GM12878 (cell line): ENCODE measurements at regions not wholly inside any gene's neighbourhood (a gene's known extent, or its start where the extent isn't known, plus 50 kb on each side); places are given as distances from the start of the nearest gene placed in this dataset.

Experiments
- ATAC-seq: fragments of 200-7000 bp; cut with Tn5 transposase; 3 replicates; pipeline ENCODE4 v1.9.1; 2020; ENCODE audit warnings: mild to moderate bottlenecking, moderate library complexity
- BruUV-seq: library from RNA; stranded (reverse); fragments of 400-500 nt; replicated peaks from 2 replicates; lab custom pipeline; 2021; lab: Mats Ljungman, UMichigan
- CTCF ChIA-PET: fragments of 300-600 bp; sonication (Branson Sonifier 250); formaldehyde crosslinking; extraction: SDS; loops from one replicate; lab custom pipeline; 2021; ENCODE audit warnings: inconsistent platforms; lab: Yijun Ruan, JAX
- POLR2A ChIA-PET: fragments of 350-600 bp; formaldehyde crosslinking; extraction: SDS; loops from one replicate; lab custom pipeline; 2021; ENCODE audit warnings: inconsistent platforms; lab: Charles Lee
- RAD21 ChIA-PET: fragments of 300-600 bp; sonication (Branson Sonifier 250); formaldehyde crosslinking; loops from one replicate; lab custom pipeline; 2023; ENCODE audit warnings: antibody characterized with exemption; ENCODE audit not compliant: unreplicated experiment; lab: Charles Lee
- SMC1A ChIA-PET: fragments of 300-600 bp; sonication (Branson Sonifier 250); formaldehyde crosslinking; loops from one replicate; lab custom pipeline; 2023; ENCODE audit not compliant: unreplicated experiment, uncharacterized antibody; lab: Charles Lee
- DNase-seq: peaks from one replicate; pipeline ENCODE4 v3.0.0-alpha.2; 2011; ENCODE audit warnings: low read depth, low spot score
- FAIRE-seq: peaks from 3 replicates; lab custom pipeline; 2011; peaks lifted over from hg19 to GRCh38; lab: Jason Lieb, UNC
- H2AFZ ChIP-seq: 2 replicates; pipeline ENCODE4 v1.6.0; 2011; ENCODE audit warnings: low read depth, low read length, control low read depth; ENCODE audit not compliant: control insufficient read depth
- H3K27ac ChIP-seq: 2 replicates; pipeline ENCODE4 v1.5.1; 2011; ENCODE audit warnings: control low read depth; ENCODE audit not compliant: control insufficient read depth, insufficient read depth
- H3K27me3 ChIP-seq, 2 experiments: replicated peaks in 1 of 2; 2 replicates each; pipeline versions ENCODE4 v1.6.0 to v1.6.1; 2011; ENCODE audit warnings: low read length in 1 of 2; ENCODE audit not compliant: control insufficient read depth in 2 of 2, insufficient read depth in 2 of 2
- H3K36me3 ChIP-seq, 2 experiments: 2 replicates each; pipeline ENCODE4 v1.5.1; 2011; ENCODE audit warnings: low read length in 1 of 2; ENCODE audit not compliant: control insufficient read depth in 2 of 2, insufficient read depth in 2 of 2
- H3K4me1 ChIP-seq: 2 replicates; pipeline ENCODE4 v1.6.1; 2011; ENCODE audit warnings: mild to moderate bottlenecking, low read length, moderate library complexity, mixed read lengths; ENCODE audit not compliant: control insufficient read depth, insufficient read depth
- H3K4me2 ChIP-seq: 2 replicates; pipeline ENCODE4 v1.6.0; 2011; ENCODE audit warnings: control low read depth; ENCODE audit not compliant: control insufficient read depth, insufficient read depth
- H3K4me3 ChIP-seq: fragments of 200-600 bp; sonication (generic); 2 replicates; pipeline ENCODE4 v1.5.1; 2016
- H3K79me2 ChIP-seq: 2 replicates; pipeline ENCODE4 v1.6.0; 2011; ENCODE audit warnings: low read length; ENCODE audit not compliant: control insufficient read depth, insufficient read depth
- H3K9ac ChIP-seq: 2 replicates; pipeline ENCODE4 v1.8.0; 2011; ENCODE audit warnings: low read length, control low read depth, mixed read lengths; ENCODE audit not compliant: control insufficient read depth, insufficient read depth
- H3K9me3 ChIP-seq: replicated peaks from 3 replicates; pipeline ENCODE4 v1.5.1; 2011; ENCODE audit warnings: mild to moderate bottlenecking, low read length; ENCODE audit not compliant: control insufficient read depth, insufficient read depth
- H4K20me1 ChIP-seq: 2 replicates; pipeline ENCODE4 v1.6.0; 2011; ENCODE audit not compliant: control insufficient read depth, insufficient read depth
- DPF2 ChIP-seq: fragments of 450-650 bp; IDR thresholded peaks from 2 replicates; pipeline ENCODE4 v1.6.1; 2017; ENCODE audit warnings: mild to moderate bottlenecking
- E2F4 ChIP-seq: IDR thresholded peaks from 2 replicates; pipeline ENCODE4 v1.6.1; 2012; ENCODE audit warnings: low read depth, low read length, improper control_type of control experiment
- EZH2 ChIP-seq: IDR thresholded peaks from 2 replicates; pipeline ENCODE4 v1.6.1; 2012; ENCODE audit warnings: low read depth, mild to moderate bottlenecking, control low read depth, inconsistent platforms, low read length, borderline replicate concordance; ENCODE audit not compliant: control insufficient read depth
- GABPA ChIP-seq: IDR thresholded peaks from 2 replicates; pipeline ENCODE4 v1.6.1; 2014; ENCODE audit warnings: antibody characterized with exemption, low read depth, mild to moderate bottlenecking, inconsistent platforms
- GATAD2B ChIP-seq: fragments of 450-650 bp; conservative IDR thresholded peaks from 2 replicates; pipeline ENCODE4 v1.6.1; 2017; ENCODE audit warnings: low read depth, mild to moderate bottlenecking, moderate library complexity
- HDGF ChIP-seq: fragments of 450-650 bp; IDR thresholded peaks from 2 replicates; pipeline ENCODE4 v1.6.1; 2016; ENCODE audit warnings: antibody characterized with exemption
- LARP7 ChIP-seq: fragments of 450-650 bp; IDR thresholded peaks from 2 replicates; pipeline ENCODE4 v1.6.1; 2017; ENCODE audit warnings: mild to moderate bottlenecking
- MYC ChIP-seq: IDR thresholded peaks from 2 replicates; pipeline ENCODE4 v1.6.1; 2011; ENCODE audit warnings: mild to moderate bottlenecking, low read length, moderate library complexity, inconsistent platforms; ENCODE audit not compliant: insufficient read depth, insufficient replicate concordance, insufficient read length, severe bottlenecking
- NR2F1 ChIP-seq: fragments of 450-650 bp; conservative IDR thresholded peaks from 2 replicates; pipeline ENCODE4 v1.6.1; 2017; ENCODE audit warnings: mild to moderate bottlenecking
- PML ChIP-seq: IDR thresholded peaks from 2 replicates; pipeline ENCODE4 v1.6.1; 2012; ENCODE audit warnings: low read length, inconsistent platforms
- PRDM15 ChIP-seq: fragments of 450-650 bp; formaldehyde crosslinking; IDR thresholded peaks from 2 replicates; pipeline ENCODE4 v1.4.0; 2020; ENCODE audit warnings: mild to moderate bottlenecking, moderate library complexity
- RUNX3 ChIP-seq: IDR thresholded peaks from 2 replicates; pipeline ENCODE4 v1.6.1; 2012; ENCODE audit warnings: low read length, inconsistent platforms
- USF2 ChIP-seq: IDR thresholded peaks from 2 replicates; pipeline ENCODE4 v1.6.1; 2011; ENCODE audit warnings: low read depth, low read length, improper control_type of control experiment, borderline replicate concordance
- WGBS: methylation state at CpG from one replicate; pipeline ENCODE4 v1.1.6; 2016; ENCODE audit warnings: low lambda C conversion rate; ENCODE audit not compliant: insufficient replicate concordance, insufficient coverage; ENCODE audit errors: missing lambda C conversion rate; 5-methylcytosine and 5-hydroxymethylcytosine counted together
- in situ Hi-C: fragments of 300-500 bp; cut with MboI; formaldehyde crosslinking; loops from 9 replicates; pipeline ENCODE4 v1.14.3; 2018; ENCODE audit warnings: mixed read lengths
- intact Hi-C: fragments of 100-400 bp; cut with micrococcal nuclease; formaldehyde crosslinking; loops from one replicate; pipeline ENCODE4 v1.14.2; 2022; ENCODE audit not compliant: unreplicated experiment
- TF ChIP-seq, protein P1 (sequence below): fragments of 450-650 bp; IDR thresholded peaks from 2 replicates; pipeline ENCODE4 v1.6.1; 2016; ENCODE audit warnings: mild to moderate bottlenecking
- TF ChIP-seq, protein P2 (sequence below): fragments of 450-650 bp; IDR thresholded peaks from 2 replicates; pipeline ENCODE4 v1.6.1; 2018; ENCODE audit warnings: mild to moderate bottlenecking, low read depth, moderate library complexity; ENCODE audit not compliant: partially characterized antibody

- CTCF ChIA-PET, result no interaction called here
- RAD21 ChIA-PET, result no interaction called here
- DNase-seq, result no peak
- no peaks in the 10 kb centered on the region for H3K9me3 ChIP-seq
- no peaks in the 10 kb centered on the region for H3K79me2 ChIP-seq
- H3K4me2 ChIP-seq, result no peak overlapping the region
- BruUV-seq, result no TSS peak
- no peaks in the 10 kb centered on the region for H3K27me3 ChIP-seq
- no peak overlapping the region for H3K27ac ChIP-seq
- no peak overlapping the region for H3K9ac ChIP-seq
- in situ Hi-C loops, result no loop called here
- ATAC-seq, result no peak
- H2AFZ ChIP-seq, result no peak overlapping the region
- intact Hi-C loops, result no loop called here
- no peaks in the 10 kb centered on the region for H3K36me3 ChIP-seq
- no peak for TF ChIP-seq DPF2
- TF ChIP-seq RUNX3, result no peak
- TF ChIP-seq E2F4, result no peak
- TF ChIP-seq, protein P1, sequence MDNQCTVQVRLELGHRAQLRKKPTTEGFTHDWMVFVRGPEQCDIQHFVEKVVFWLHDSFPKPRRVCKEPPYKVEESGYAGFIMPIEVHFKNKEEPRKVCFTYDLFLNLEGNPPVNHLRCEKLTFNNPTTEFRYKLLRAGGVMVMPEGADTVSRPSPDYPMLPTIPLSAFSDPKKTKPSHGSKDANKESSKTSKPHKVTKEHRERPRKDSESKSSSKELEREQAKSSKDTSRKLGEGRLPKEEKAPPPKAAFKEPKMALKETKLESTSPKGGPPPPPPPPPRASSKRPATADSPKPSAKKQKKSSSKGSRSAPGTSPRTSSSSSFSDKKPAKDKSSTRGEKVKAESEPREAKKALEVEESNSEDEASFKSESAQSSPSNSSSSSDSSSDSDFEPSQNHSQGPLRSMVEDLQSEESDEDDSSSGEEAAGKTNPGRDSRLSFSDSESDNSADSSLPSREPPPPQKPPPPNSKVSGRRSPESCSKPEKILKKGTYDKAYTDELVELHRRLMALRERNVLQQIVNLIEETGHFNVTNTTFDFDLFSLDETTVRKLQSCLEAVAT, result no peak
- TF ChIP-seq, protein P2, sequence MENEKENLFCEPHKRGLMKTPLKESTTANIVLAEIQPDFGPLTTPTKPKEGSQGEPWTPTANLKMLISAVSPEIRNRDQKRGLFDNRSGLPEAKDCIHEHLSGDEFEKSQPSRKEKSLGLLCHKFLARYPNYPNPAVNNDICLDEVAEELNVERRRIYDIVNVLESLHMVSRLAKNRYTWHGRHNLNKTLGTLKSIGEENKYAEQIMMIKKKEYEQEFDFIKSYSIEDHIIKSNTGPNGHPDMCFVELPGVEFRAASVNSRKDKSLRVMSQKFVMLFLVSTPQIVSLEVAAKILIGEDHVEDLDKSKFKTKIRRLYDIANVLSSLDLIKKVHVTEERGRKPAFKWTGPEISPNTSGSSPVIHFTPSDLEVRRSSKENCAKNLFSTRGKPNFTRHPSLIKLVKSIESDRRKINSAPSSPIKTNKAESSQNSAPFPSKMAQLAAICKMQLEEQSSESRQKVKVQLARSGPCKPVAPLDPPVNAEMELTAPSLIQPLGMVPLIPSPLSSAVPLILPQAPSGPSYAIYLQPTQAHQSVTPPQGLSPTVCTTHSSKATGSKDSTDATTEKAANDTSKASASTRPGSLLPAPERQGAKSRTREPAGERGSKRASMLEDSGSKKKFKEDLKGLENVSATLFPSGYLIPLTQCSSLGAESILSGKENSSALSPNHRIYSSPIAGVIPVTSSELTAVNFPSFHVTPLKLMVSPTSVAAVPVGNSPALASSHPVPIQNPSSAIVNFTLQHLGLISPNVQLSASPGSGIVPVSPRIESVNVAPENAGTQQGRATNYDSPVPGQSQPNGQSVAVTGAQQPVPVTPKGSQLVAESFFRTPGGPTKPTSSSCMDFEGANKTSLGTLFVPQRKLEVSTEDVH, result no peak
- TF ChIP-seq NR2F1, result no peak
- no peak for TF ChIP-seq USF2
- no peak for TF ChIP-seq EZH2
- no peak for TF ChIP-seq MYC
- no peak for TF ChIP-seq PRDM15 (CRISPR knock-in tag)
- TF ChIP-seq GATAD2B, result no peak
- TF ChIP-seq GABPA, result no peak
- no peak for TF ChIP-seq LARP7
- no peak for TF ChIP-seq PML
- no peak for TF ChIP-seq HDGF
- SMC1A ChIA-PET, result no interaction called here
- H4K20me1 ChIP-seq, result no peaks in the 10 kb centered on the region
- POLR2A ChIA-PET, result no interaction called here
- H3K4me3 ChIP-seq, result no peak overlapping the region
- WGBS, result 4% methylated on average over 7 of the region's 7 CpGs
- FAIRE-seq, result no peak
- no peaks in the 10 kb centered on the region for H3K4me1 ChIP-seq
These were observed 390.1 kb downstream of the HRH4 start for GRCh38 chr18:24850532-24850931.
